Thyroid gland (tissue), 4 donors: ENCODE measurements at regions not wholly inside any gene's neighbourhood (a gene's known extent, or its start where the extent isn't known, plus 50 kb on each side); places are given as distances from the start of the nearest gene placed in this dataset.

ENCODE experiments used
- CTCF ChIP-seq, 6 experiments: fragments of 200-600 bp in 3 of 6; fragments of 450-650 bp in 3 of 6; sonication (generic) in 3 of 6; IDR thresholded peaks; one replicate each; pipeline ENCODE4 v1.5.1; 2016 to 2019; ENCODE audit warnings: antibody characterized with exemption in 6 of 6, mild to moderate bottlenecking in 2 of 6, inconsistent platforms in 1 of 6, moderate library complexity in 1 of 6
- POLR2A ChIP-seq, 2 donors: fragments of 450-650 bp; IDR thresholded peaks; one replicate each; pipeline ENCODE4 v1.6.1; 2017; ENCODE audit warnings: antibody characterized with exemption in 2 of 2, mild to moderate bottlenecking in 2 of 2, moderate library complexity in 1 of 2

GRCh38 chr2:56025469-56026193, 102.0 kb upstream of the EFEMP1 start:
- no peak for TF ChIP-seq CTCF (IDR thresholded peaks at IDR 0.05)
- no peak for TF ChIP-seq POLR2A (IDR thresholded peaks at IDR 0.05)
